AG20443 (cell line): ENCODE measurements at regions not wholly inside any gene's neighbourhood (a gene's known extent, or its start where the extent isn't known, plus 50 kb on each side); places are given as distances from the start of the nearest gene placed in this dataset.

Experiments
- DNase-seq: peaks from one replicate; pipeline ENCODE4 v3.0.0; 2012; ENCODE audit warnings: low spot score, mixed read lengths

GRCh38 chr1:18015719-18016118, 91.9 kb upstream of the IGSF21 start:
- DNase-seq = no peak

GRCh38 chr1:18018366-18018765, 89.2 kb upstream of the IGSF21 start:
- no peak for DNase-seq

DNA sequence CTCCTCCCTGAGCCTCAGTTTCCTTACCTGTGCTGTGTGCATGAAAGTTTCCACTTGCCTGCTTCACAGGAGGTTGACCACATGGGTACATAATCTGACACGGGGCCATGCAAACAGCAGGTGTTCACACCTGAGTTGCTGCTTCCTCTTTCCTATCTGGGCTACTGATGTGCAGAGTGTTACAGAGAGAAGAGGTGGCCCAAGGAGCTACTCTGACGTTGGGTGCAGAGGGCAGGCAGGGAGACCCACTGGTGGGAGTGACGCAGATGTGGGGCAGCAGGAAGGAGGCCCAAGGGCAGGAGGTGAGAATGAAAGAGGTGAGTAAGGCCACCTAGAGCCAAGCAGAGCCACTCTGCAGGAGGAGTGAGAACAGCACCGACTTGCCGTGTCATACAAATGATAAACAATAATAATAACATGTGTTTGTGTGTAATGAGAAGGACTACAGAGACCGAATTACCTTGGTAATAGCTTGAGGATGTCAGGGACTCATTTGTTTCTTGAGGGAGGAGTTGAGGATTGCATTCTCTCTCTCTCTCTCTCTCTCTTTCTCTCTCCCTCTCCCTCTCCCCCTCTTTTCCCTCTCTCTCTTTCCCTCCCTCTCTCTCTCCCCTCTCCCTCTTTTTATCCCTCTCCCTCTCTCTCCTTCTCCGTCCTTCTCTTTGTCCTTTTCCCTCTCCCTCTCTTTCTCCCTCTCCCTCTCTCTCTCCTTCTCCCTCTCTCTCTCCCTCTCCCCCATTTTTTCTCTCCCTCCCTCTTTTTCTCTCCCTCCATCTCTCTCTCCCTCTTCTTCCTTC, 87.4 kb upstream of the IGSF21 start:
- no peak for DNase-seq

- DNase-seq = no peak
Observed at GRCh38 chr1:18021242-18021641, 86.4 kb upstream of the IGSF21 start.

DNA sequence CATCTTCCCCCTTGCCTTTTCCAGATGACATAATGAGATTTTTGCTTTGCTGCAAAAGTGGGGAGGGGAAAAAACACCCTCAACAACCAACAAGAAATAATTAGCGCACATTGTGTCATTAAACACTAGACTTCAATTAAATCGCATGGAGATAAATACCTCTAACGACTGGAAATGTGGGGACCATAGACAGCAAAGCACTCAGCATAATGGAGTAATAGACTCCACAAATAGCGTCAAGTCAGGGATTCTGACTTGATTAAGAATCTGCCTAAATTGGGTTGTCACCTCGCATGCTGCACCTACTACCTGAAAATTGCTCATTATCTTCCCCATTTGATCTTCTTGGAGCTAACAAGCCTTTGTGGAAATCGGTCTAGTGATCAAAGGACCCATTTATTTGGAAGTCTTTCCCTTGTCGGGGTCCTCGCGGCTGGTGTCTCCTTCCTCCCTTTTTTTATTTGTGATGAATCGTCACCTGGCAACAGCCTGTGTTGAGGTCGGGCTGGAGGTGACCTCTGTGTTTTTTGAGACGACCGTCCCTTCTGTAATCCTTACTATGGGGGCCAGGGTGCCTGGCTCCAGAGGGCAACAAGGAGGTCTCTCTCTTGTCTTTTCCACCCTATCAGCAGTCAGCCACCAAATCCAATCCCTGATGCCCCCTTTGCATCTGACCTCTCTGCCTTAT, 75.3 kb upstream of the IGSF21 start:
- no peak for DNase-seq

DNA sequence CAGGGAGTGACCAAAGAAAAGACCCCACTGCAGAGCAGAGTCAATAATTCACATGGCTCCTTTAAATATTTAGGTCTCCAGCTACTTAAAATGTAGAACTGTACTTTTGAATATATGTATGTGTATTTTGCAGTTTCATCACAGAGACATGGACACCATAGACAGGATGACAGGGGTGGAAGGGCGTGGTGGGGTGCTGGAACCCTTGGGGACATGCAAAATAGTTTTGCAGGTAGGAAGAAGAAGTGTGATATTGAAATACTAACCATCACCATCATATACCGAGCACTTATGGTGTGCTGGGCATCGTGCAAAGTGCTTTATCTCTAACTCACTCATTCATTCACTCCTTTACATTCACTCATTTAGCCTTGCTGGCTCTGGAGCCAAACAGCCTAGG, 72.5 kb upstream of the IGSF21 start:
- no peak for DNase-seq

DNA sequence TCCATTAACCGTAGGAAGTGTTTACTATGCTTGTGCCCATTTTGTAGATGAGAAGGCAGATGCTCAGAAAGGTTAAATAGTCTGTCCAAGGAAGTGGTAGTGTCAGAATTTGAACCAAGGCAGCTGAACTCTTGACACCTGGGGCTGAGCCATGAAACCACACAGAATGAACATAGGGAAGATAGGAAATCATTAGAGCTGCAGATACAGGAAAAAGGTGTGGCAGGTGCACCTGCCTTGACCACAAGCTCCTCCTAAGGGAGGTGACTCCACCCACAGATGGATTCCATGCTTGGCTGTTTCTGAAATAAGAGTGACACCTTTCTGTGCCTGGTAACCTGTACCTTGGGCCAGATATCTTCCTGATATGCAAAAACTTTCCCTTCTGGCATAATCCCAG, 69.9 kb upstream of the IGSF21 start:
- DNase-seq = no peak

DNA sequence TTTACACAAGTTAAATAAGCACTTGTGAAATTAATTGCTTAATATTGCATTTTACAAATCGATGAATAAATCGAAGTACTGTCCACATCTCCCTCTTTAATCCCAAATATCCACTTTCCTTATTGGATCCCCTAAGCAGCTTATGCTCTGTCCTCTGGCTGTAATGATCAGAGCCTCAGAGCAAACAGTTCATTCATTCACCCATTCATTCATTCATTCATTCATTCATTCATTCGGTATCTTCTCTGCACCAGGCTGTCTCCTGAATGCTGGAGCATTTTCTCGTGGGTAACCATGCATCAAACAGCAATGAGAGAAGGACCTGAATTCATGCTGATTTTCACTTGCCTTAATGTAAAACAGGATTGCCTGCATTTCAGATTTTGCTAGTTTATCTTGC, 69.5 kb upstream of the IGSF21 start:
- DNase-seq = no peak

GRCh38 chr1:18039102-18039501, 68.5 kb upstream of the IGSF21 start:
- no peak for DNase-seq

DNA sequence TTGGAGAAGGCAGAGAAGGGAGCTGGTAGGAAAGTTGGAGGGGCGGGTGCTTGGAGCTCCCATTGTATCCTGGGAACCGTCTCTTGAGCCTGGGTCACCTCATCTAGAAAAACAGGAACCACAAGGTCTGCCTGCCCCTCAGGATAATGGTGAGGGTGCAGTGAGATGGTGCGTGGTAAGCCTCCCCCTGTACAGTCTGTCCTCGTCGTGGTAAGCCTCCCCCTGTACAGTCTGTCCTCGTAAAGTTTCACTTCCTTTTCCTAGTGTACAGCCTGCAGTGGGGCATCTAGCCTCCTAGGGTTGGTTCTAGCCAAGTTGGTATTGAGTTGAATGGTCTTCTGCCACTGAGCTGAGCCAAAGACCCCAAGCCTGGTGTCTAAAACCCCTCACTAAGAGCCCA, 66.5 kb upstream of the IGSF21 start:
- no peak for DNase-seq

DNA sequence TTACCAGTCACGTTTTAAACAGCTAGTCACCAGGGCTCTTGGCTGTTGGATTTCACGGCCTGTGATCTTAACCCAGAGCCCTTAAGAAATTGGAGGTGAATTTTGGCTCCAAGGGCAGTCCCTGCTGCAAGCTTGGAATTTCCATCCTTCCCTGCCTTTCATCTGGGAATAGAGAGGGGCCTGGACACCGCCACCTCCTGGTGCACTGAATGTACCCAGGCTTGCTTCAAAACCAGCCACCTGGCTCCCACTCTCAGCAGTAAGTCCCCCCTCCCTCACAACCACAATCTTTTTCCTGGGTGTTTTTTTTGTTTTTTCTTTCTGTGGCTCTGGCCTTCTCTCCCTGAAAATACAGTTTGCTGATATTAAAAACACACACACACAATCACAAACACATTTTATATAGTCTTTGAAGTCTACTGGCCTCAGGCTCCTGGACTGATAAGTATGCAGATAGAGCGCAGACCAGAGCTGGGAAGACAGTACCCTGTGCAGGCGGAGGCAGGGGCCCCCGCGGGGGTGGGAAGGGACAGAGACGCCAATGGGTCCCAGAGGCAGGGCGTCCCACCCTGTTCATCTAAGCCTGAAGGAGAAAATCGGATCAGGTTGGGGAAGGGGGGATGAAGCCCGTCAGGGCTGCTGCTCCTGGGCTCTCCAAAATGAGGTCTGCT, 65.8 kb upstream of the IGSF21 start:
- DNase-seq = no peak

GRCh38 chr1:18043871-18044270, 63.7 kb upstream of the IGSF21 start:
- no peak for DNase-seq

DNA sequence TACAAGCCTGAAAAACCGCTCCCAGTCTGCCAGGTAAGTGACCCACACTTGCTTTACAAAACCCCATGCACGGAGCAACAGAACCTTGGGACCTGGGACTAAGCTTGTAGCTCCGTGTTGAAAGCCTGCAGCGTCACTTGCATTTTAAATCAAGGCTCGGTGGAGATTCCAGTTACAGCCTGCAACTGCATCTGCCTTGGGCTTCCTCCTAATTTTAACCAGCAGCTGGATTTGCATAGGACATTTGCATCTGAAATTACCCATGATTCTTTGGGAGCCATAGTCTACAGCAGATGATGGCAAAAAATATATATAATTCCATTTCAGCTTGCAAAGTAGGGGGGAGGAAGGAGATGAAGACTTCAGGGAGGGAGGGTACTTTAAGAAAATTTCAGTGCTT, 62.4 kb upstream of the IGSF21 start:
- DNase-seq = no peak

- DNase-seq = no peak
Observed at GRCh38 chr1:18045621-18046020, 62.0 kb upstream of the IGSF21 start.

DNA sequence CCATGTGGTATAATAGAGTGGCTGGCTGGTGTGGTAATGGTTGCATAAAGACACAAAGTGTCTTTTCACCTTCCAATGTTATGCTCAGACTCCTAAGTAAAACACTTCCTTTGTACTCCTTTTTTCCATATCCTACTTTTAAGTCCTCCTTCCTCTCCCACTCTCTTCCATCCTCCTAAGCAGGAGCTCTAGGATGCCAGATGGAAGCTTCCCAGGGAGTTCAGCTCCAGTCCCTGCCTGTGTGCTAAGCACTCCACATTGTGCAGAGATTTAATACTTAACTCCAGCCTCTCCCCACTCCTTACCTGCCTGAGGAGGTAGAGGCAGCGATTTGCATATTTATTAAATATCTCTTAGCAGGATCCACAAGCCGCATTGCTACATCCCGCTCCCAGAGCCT, 60.5 kb upstream of the IGSF21 start:
- DNase-seq = no peak

- no peak for DNase-seq
Observed at GRCh38 chr1:18049228-18049627, 58.4 kb upstream of the IGSF21 start.

DNA sequence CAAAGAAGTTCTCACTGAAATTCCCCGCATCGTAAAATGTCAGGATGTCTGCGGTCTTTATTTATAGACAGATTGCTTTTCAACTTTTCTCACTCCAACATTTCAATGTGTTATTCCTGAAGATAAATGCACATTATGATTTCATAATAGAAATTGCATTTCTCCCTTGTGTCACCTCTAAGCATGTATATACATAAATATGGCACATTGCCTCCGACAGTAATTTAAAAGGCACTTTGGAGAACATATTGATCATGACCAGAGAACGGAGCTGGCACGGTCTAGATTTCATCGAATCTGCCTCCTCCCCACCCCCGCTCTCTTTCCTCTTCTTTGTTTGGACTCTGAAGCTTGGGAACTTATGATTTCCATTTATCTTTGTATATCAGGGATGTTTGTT, 54.9 kb upstream of the IGSF21 start:
- no peak for DNase-seq

GRCh38 chr1:18055156-18055555, 52.4 kb upstream of the IGSF21 start:
- no peak for DNase-seq

DNA sequence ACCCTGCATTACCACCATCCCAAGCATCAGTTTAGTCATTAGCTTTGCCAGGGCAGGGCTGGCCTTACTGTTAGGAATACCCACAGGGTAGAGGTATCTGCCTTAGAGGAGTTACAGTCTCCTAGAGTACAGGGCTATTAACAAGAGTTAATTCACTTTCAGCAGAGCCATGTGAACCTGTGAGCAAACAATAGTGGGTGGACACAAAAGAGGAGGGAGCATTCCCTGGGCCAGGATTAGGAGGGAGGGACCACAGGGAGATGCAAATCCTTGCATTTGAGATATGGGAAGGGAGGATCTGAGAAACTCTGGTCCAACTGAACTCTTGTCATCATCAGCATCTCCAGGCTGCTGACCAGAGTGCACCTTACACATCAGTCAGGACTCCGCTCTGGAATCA, 51.1 kb upstream of the IGSF21 start:
- no peak for DNase-seq

GRCh38 chr1:18057623-18058022, 50.0 kb upstream of the IGSF21 start:
- no peak for DNase-seq
